ENCODE measurements at regions not wholly inside any gene's neighbourhood (a gene's known extent, or its start where the extent isn't known, plus 50 kb on each side); places are given as distances from the start of the nearest gene placed in this dataset.
"Not testable (repeated sequence)": the region's sequence is repeated elsewhere in the genome, so short reads cannot be mapped to it uniquely, and the experiment has no call there.

DNA sequence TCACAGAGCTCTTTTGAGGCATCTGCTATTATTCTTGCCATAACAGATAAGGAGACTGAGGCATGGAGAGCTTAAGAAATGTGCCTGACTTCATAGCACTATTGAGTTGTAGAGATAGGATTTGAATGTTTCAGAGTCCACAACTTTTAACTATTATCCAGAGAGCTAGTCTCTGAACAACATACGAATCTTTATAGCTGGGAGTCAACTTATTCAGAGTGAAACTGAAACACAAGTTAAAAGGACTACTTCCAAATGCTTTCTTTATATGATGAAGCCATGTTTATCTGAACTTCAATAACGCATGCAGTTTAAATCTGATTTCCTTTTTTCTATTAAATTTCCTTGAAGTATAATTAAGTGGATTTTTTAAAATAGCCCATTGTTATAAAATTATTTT is 268.8 kb downstream of the IKZF2 start:
- TF ChIP-seq, protein P1, sequence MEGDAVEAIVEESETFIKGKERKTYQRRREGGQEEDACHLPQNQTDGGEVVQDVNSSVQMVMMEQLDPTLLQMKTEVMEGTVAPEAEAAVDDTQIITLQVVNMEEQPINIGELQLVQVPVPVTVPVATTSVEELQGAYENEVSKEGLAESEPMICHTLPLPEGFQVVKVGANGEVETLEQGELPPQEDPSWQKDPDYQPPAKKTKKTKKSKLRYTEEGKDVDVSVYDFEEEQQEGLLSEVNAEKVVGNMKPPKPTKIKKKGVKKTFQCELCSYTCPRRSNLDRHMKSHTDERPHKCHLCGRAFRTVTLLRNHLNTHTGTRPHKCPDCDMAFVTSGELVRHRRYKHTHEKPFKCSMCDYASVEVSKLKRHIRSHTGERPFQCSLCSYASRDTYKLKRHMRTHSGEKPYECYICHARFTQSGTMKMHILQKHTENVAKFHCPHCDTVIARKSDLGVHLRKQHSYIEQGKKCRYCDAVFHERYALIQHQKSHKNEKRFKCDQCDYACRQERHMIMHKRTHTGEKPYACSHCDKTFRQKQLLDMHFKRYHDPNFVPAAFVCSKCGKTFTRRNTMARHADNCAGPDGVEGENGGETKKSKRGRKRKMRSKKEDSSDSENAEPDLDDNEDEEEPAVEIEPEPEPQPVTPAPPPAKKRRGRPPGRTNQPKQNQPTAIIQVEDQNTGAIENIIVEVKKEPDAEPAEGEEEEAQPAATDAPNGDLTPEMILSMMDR (IDR thresholded peaks at IDR 0.05; ENCODE audit: insufficient read depth, low read depth, low read length, missing control alignments) = no peak
- no peak for DNase-seq (ENCODE audit: low read depth)
- H3K4me3 ChIP-seq (ENCODE audit: low read length) = no peak overlapping the region

DNA sequence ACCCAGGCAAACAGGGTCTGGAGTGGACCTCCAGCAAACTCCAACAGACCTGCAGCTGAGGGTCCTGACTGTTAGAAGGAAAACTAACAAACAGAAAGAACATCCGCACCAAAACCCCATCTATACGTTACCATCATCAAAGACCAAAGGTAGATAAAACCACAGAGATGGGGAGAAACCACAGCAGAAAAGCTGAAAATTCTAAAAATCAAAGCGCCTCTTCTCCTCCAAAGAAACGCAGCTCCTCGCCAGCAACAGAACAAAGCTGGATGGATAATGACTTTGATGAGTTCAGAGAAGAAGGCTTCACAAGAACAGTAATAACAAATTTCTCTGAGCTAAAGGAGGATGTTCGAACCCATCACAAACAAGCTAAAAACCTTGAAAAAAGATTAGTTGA is 274.9 kb downstream of the IKZF2 start:
- DNase-seq (ENCODE audit: low read depth); H3K4me3 ChIP-seq (ENCODE audit: low read length): not testable (repeated sequence)

DNA sequence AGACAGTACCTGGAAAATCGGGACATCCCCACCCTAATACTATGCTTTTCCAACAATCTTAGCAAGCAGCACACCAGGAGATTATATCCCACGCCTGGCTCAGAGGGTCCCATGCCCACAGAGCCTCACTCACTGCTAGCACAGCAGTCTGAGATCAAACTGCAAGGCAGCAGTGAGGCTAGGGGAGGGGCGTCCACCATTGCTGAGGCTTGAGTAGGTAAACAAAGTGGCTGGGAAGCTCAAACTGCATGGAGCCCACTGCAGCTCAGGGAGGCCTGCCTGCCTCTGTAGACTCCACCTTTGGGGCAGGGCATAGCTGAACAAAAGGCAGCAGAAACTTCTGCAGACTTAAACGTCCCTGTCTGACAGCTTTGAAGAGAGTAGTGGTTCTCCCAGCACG is 275.5 kb downstream of the IKZF2 start:
- not testable (repeated sequence) for H3K4me3 ChIP-seq (ENCODE audit: low read length); DNase-seq (ENCODE audit: low read depth)

DNA sequence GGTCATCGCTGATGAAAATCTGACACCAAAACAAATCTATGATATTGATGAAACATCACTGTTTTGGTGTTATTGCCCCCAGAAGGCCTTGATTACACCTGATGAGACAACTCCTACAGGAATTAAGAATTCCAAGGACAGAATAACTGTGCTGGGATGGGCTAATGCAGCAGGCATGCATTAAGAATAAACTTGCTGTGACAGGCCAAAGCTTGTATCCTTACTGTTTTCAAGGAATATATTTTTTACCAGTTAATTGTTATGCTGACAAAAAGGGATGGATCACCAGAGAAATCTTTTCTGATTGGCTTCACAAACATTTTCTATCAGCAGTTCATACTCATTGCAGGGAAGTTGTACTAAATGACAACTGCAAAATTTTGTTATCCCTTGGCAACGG is 278.2 kb downstream of the IKZF2 start:
- TF ChIP-seq, protein P1 (IDR thresholded peaks at IDR 0.05; ENCODE audit: insufficient read depth, low read depth, low read length, missing control alignments) = no peak
- H3K4me3 ChIP-seq (ENCODE audit: low read length) = no peak overlapping the region
- peak; percentile 78 for DNase-seq (ENCODE audit: low read depth)

DNA sequence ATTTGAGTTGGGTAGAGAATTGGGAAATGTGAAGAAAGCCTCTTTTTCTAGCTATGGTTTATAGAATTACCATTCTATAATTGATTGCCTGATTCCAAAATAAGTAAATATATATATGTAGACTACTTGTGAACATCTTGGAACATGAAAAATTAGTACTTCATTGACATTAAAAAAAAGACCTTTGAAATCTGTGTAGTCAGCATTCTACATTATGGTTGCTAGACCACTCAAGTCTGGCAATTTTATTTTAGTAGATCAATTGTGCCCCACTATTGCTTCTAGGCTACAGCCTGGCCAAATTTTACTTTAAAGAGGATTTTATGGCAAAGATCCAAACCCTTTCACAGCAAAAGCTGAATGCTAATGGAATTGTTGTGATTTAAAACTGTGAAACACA is 279.8 kb downstream of the IKZF2 start:
- no peak for DNase-seq (ENCODE audit: low read depth)
- TF ChIP-seq, protein P1 (IDR thresholded peaks at IDR 0.05; ENCODE audit: insufficient read depth, low read depth, low read length, missing control alignments) = no peak
- H3K4me3 ChIP-seq (ENCODE audit: low read length) = no peak overlapping the region

DNA sequence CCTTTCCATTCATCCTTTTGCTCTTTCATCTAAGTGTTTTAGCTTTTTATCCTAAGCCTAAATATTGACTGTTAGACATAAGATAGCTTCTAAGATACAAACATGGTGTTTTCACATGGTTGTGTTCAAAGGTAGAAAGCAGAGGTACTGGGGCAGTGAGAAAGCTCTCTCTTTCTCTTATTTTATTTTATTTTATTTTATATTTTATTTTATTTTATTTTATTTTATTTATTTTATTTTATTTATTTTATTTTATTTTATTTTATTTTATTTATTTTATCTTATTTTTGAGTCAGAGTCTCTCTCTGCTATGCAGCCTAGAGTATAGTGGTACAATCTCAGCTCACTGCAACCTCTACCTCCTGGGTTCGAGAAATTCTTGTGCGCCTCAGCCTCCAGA is 287.2 kb downstream of the IKZF2 start:
- H3K4me3 ChIP-seq (ENCODE audit: low read length) = no peak overlapping the region
- DNase-seq (ENCODE audit: low read depth) = no peak
- TF ChIP-seq, protein P1 (IDR thresholded peaks at IDR 0.05; ENCODE audit: insufficient read depth, low read depth, low read length, missing control alignments) = no peak

DNA sequence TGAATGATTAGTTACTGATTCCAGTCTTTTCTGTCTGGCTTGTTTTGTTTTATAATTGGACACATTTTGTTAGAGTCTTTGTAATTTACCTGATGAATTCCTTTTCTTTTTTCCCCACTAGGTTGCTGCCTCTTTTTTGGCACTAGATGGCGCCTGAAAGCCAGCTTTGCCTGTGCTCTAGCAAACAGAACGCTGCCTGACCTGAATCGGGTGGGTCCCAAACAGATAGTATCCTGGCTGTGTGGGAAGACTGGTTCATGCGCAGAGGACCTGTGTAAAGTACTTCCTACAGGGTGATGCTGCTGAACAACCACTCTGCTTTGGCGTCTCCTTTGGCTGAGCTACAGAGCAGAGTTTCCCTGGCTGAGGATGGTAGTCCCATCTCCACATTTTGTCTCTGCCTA is 288.2 kb downstream of the IKZF2 start:
- peak; percentile 62 for DNase-seq (ENCODE audit: low read depth)

DNA sequence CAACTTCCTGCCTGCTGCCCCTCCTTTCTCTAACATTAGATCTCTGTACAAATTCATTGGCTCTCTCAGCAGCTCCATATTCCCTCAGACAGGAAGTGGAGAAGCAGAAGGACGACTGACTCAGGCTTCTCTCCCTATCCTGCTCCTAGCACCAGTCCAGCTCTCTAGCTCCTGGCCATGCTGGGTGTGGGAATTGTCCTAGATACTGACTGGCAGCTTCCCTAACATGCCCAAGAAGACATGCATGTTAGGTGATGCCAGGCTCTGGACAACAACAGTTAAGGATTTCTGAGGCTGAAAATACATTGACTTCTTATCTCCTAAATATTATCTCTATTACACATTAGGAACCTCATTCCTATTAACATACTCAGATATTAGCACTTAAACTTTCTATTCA is 292.9 kb downstream of the IKZF2 start:
- TF ChIP-seq, protein P1 (IDR thresholded peaks at IDR 0.05; ENCODE audit: insufficient read depth, low read depth, low read length, missing control alignments) = no peak
- DNase-seq (ENCODE audit: low read depth) = no peak
- no peak overlapping the region for H3K4me3 ChIP-seq (ENCODE audit: low read length)

More for the DNA sequence above, 288.2 kb downstream of the IKZF2 start:
- TF ChIP-seq, protein P1 (IDR thresholded peaks at IDR 0.05; ENCODE audit: insufficient read depth, low read depth, low read length, missing control alignments) = peak; percentile 76
- H3K4me3 ChIP-seq (ENCODE audit: low read length) = no peak overlapping the region

Data from epithelial cell of esophagus (primary cell).